ENCODE measurements at regions not wholly inside any gene's neighbourhood (a gene's known extent, or its start where the extent isn't known, plus 50 kb on each side); places are given as distances from the start of the nearest gene placed in this dataset.

DNA sequence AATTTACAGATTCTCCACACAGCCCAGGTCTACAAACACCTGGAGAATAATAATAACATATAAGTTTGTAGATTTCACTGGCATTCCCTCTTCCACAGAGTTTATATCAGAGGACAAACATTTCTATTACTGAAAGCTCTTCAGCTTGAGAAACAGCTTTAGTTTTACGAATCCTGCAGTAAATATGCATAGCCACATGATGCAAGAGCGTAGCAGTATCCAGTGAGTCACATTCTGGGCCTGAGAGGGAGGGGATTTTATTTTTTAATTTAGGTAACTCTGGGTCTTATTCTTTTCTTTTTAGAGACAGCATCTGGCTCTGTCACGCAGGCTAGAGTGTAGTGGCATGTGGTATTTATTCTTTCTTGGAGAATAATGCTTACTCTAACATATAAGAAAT lies 1002.8 kb downstream of the TRHDE start:
- TF ChIP-seq CTCF (conservative IDR thresholded peaks at IDR 0.05; ENCODE audit: low read length) = no peak
- no peak for TF ChIP-seq EZH2phosphoT487 (IDR thresholded peaks at IDR 0.05; ENCODE audit: borderline replicate concordance)

Measured in Loucy (cell line).